ENCODE measurements at regions not wholly inside any gene's neighbourhood (a gene's known extent, or its start where the extent isn't known, plus 50 kb on each side); places are given as distances from the start of the nearest gene placed in this dataset.

DNA sequence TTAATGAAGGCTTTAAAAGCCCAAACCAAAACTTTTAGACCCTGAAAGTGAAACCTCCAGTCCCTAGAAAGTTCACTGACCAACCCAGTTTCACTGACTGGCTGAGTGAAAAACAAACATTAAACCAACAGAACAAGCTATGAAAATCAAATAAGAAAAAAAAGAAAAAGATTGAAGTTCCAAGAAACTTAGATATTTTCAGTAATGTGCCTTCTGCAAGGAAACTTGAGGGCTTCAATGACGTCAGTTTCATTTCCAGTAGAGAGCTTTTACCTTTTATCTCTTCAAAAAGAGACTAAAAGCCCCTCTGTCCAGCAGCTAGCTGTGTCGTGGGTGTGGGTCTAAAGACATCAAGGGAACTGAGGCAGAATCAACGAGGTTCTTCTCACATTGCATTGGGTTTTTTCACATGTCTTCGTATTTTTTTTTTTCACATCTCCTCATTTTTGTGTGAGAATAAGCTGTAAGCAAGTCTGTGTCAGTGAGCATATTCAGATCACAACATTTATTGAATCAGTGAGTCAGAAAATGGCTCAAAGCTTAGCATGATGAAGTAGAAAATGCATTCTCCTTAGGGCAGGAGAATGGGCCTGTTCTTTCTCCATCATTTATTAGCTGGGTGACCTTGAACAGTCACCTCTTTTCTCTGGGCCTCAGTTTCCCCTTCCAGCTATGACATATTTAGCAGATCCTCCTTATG, 54.8 kb upstream of the BCL6 start:
- BruUV-seq (replicated peaks), result no TSS peak
- Histone ChIP-seq H3K4me2 (ENCODE audit: low read depth, low read length) (no peak overlapping the region), H2BK120ac (ENCODE audit: low read depth, low read length) (no peak overlapping the region), H3K27ac (ENCODE audit: insufficient read depth, low read length) (no peak overlapping the region), H4K8ac (ENCODE audit: low read depth in 2 of 2, low read length in 2 of 2) (no peak overlapping the region), H3K23ac (ENCODE audit: low read depth, low read length) (no peak overlapping the region), H2AK5ac (ENCODE audit: low read depth, low read length) (no peak overlapping the region), H3K14ac (replicated peaks; ENCODE audit: low read depth, low read length) (no peak overlapping the region), H3K36me3 (ENCODE audit: control insufficient read depth, insufficient read depth, low read length) (no peaks in the 10 kb centered on the region), H2AFZ (replicated peaks; ENCODE audit: low read length, poor library complexity) (no peak overlapping the region), H3K4me3 (ENCODE audit: insufficient read depth, low read depth, low read length) (no peak overlapping the region), H3K18ac (ENCODE audit: low read depth, low read length) (no peak overlapping the region), H3K56ac (ENCODE audit: extremely low read depth, insufficient read depth, low read length) (no peak overlapping the region), H3K4ac (ENCODE audit: low read depth, low read length) (no peak overlapping the region), H2BK15ac (ENCODE audit: low read depth, low read length) (no peak overlapping the region), H3K4me1 (ENCODE audit: control insufficient read depth, insufficient read depth, low read length) (no peaks in the 10 kb centered on the region; the same call in 1 of the 2 replicates), H2AK9ac (replicated peaks; ENCODE audit: low read depth, low read length, poor library complexity) (no peak overlapping the region), H3K27me3 (ENCODE audit: control insufficient read depth, insufficient read depth, low read length) (peaks cover 39% of the 10 kb centered on the region), H2BK20ac (ENCODE audit: low read depth, low read length) (no peak overlapping the region), H3K9me3 (ENCODE audit: control insufficient read depth, insufficient read depth, low read length) (no peaks in the 10 kb centered on the region; the same call in 1 of the 2 replicates), H4K91ac (ENCODE audit: insufficient read depth, low read depth, low read length) (no peak overlapping the region), H3K9ac (ENCODE audit: low read depth, low read length) (no peak overlapping the region), H3K9me1 (ENCODE audit: insufficient read depth, low read length) (no peaks in the 10 kb centered on the region), H4K5ac (ENCODE audit: low read depth, low read length) (no peak overlapping the region), H3K79me1 (ENCODE audit: low read depth in 1 of 2, low read length in 2 of 2) (no peaks in the 10 kb centered on the region), H2BK5ac (ENCODE audit: low read depth, low read length, poor library complexity, severe bottlenecking) (no peak overlapping the region), H4K20me1 (ENCODE audit: insufficient read depth, low read length) (no peaks in the 10 kb centered on the region)
- WGBS, 2 experiments (ENCODE audit: extremely low coverage in 2 of 2, insufficient read length in 1 of 2), result no CpG with 5 or more reads among the region's 4 CpGs
- dilution Hi-C loops (cut with HindIII; ENCODE audit: low sequenced_read_pairs, unreplicated experiment), result no loop called here
- DNase-seq (peak; percentile 24), ATAC-seq (ENCODE audit: low read depth) (no peak)
- ChIA-PET POLR2A (ENCODE audit: unreplicated experiment) (no interaction called here), CTCF (interaction anchor here (0.6 to 1.7 kb wide), 3 partner anchors 10 to 52 kb away, joined by 3 to 4 read pairs (median 4); no protein-coding TSS in a partner anchor)
- no peak for TF ChIP-seq POLR2A (IDR thresholded peaks at IDR 0.05; ENCODE audit: low read depth, low read length)
- TF ChIP-seq NFE2L2 (IDR thresholded peaks at IDR 0.05; ENCODE audit: low read depth, low read length), result no peak
- TF ChIP-seq, protein P1, sequence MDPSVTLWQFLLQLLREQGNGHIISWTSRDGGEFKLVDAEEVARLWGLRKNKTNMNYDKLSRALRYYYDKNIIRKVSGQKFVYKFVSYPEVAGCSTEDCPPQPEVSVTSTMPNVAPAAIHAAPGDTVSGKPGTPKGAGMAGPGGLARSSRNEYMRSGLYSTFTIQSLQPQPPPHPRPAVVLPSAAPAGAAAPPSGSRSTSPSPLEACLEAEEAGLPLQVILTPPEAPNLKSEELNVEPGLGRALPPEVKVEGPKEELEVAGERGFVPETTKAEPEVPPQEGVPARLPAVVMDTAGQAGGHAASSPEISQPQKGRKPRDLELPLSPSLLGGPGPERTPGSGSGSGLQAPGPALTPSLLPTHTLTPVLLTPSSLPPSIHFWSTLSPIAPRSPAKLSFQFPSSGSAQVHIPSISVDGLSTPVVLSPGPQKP (IDR thresholded peaks at IDR 0.05; ENCODE audit: borderline replicate concordance, low read depth, low read length), result no peak
- TF ChIP-seq RAD21 (IDR thresholded peaks at IDR 0.05; ENCODE audit: low read length), result no peak
- no peak for TF ChIP-seq SMC3 (IDR thresholded peaks at IDR 0.05; ENCODE audit: low read depth, low read length)
- no peak for TF ChIP-seq MAFK (IDR thresholded peaks at IDR 0.05; ENCODE audit: low read depth, low read length)
- no peak for TF ChIP-seq RFX5 (IDR thresholded peaks at IDR 0.05; ENCODE audit: low read depth, low read length)
- TF ChIP-seq MXI1 (IDR thresholded peaks at IDR 0.05; ENCODE audit: borderline replicate concordance, low read depth, low read length), result no peak
- no peak for TF ChIP-seq RCOR1 (IDR thresholded peaks at IDR 0.05; ENCODE audit: insufficient replicate concordance, low read length)
- TF ChIP-seq CEBPB (IDR thresholded peaks at IDR 0.05; ENCODE audit: low read depth, low read length), result no peak
- TF ChIP-seq CHD1 (IDR thresholded peaks at IDR 0.05; ENCODE audit: low read depth, low read length), result no peak
- TF ChIP-seq, protein P2, sequence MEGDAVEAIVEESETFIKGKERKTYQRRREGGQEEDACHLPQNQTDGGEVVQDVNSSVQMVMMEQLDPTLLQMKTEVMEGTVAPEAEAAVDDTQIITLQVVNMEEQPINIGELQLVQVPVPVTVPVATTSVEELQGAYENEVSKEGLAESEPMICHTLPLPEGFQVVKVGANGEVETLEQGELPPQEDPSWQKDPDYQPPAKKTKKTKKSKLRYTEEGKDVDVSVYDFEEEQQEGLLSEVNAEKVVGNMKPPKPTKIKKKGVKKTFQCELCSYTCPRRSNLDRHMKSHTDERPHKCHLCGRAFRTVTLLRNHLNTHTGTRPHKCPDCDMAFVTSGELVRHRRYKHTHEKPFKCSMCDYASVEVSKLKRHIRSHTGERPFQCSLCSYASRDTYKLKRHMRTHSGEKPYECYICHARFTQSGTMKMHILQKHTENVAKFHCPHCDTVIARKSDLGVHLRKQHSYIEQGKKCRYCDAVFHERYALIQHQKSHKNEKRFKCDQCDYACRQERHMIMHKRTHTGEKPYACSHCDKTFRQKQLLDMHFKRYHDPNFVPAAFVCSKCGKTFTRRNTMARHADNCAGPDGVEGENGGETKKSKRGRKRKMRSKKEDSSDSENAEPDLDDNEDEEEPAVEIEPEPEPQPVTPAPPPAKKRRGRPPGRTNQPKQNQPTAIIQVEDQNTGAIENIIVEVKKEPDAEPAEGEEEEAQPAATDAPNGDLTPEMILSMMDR (conservative IDR thresholded peaks at IDR 0.05; ENCODE audit: low read depth, low read length), result no peak
- no peak for TF ChIP-seq FOS (IDR thresholded peaks at IDR 0.05; ENCODE audit: low read depth, low read length)
- TF ChIP-seq MAZ (IDR thresholded peaks at IDR 0.05; ENCODE audit: borderline replicate concordance, low read depth, low read length), result no peak
- in situ Hi-C loops (cut with MboI; ENCODE audit: low sequenced_read_pairs), result no loop called here
- intact Hi-C loops (cut with micrococcal nuclease), result no loop called here

Data from IMR-90 (cell line).